Neural cell (in vitro differentiated cells): ENCODE measurements at regions not wholly inside any gene's neighbourhood (a gene's known extent, or its start where the extent isn't known, plus 50 kb on each side); places are given as distances from the start of the nearest gene placed in this dataset.

Experiments used
- H2AFZ ChIP-seq: fragments of 200-600, 300-800 bp; sonication (generic), shearing (Covaris generic); 2 replicates; pipeline ENCODE4 v1.6.0; 2014; ENCODE audit warnings: low read depth, mild to moderate bottlenecking, antibody characterized with exemption, low read length, moderate library complexity
- H3F3A ChIP-seq: fragments of 200-600 bp; shearing (Covaris generic); 2 replicates; pipeline ENCODE4 v1.6.1; 2016; ENCODE audit warnings: mild to moderate bottlenecking, moderate library complexity, mixed read lengths, antibody characterized with exemption, low read length; ENCODE audit not compliant: insufficient read depth, poor library complexity, severe bottlenecking
- H3K27ac ChIP-seq: fragments of 200-600, 300-800 bp; sonication (generic), shearing (Covaris generic); 2 replicates; pipeline ENCODE4 v1.5.1; 2014; ENCODE audit warnings: mild to moderate bottlenecking, low read length, moderate library complexity
- H3K27me3 ChIP-seq: fragments of 300-800, 200-600 bp; sonication (generic), shearing (Covaris generic); 2 replicates; pipeline ENCODE4 v1.6.0; 2014; ENCODE audit warnings: mild to moderate bottlenecking, low read depth, low read length, moderate library complexity; ENCODE audit not compliant: insufficient read depth
- H3K36me3 ChIP-seq: fragments of 300-800, 200-600 bp; sonication (generic), shearing (Covaris generic); 2 replicates; pipeline ENCODE4 v1.5.1; 2014; ENCODE audit warnings: mild to moderate bottlenecking, antibody characterized with exemption, low read length, moderate library complexity; ENCODE audit not compliant: insufficient read depth
- H3K4me2 ChIP-seq: fragments of 300-800, 200-600 bp; sonication (generic), shearing (Covaris generic); 2 replicates; pipeline ENCODE4 v1.6.0; 2014; ENCODE audit warnings: mild to moderate bottlenecking, low read length
- H3K4me3 ChIP-seq: fragments of 300-800, 200-600 bp; sonication (generic), shearing (Covaris generic); 2 replicates; pipeline ENCODE4 v1.5.1; 2014; ENCODE audit warnings: mild to moderate bottlenecking, low read length, moderate library complexity
- H3K79me2 ChIP-seq: fragments of 200-600 bp; shearing (Covaris generic); replicated peaks from 2 replicates; pipeline ENCODE4 v1.6.0; 2014; ENCODE audit warnings: mild to moderate bottlenecking, low read length, moderate library complexity; ENCODE audit not compliant: insufficient read depth
- H3K9ac ChIP-seq: fragments of 300-800, 200-600 bp; sonication (generic), shearing (Covaris generic); 2 replicates; pipeline ENCODE4 v1.6.1; 2016; ENCODE audit warnings: mild to moderate bottlenecking, low read length, mixed read lengths
- H3K9me2 ChIP-seq: fragments of 200-600 bp; shearing (Covaris generic); 2 replicates; pipeline ENCODE4 v1.6.1; 2016; ENCODE audit warnings: mild to moderate bottlenecking, low read length, mixed read lengths; ENCODE audit not compliant: insufficient read depth
- H3K9me3 ChIP-seq: fragments of 200-600, 300-800 bp; sonication (generic), shearing (Covaris generic); 2 replicates; pipeline ENCODE4 v1.6.1; 2016; ENCODE audit warnings: mild to moderate bottlenecking, mixed run types, low read length, moderate library complexity, mixed read lengths
- H4K20me1 ChIP-seq: fragments of 200-600 bp; shearing (Covaris generic); 2 replicates; pipeline ENCODE4 v1.6.1; 2016; ENCODE audit warnings: mild to moderate bottlenecking, mixed run types; ENCODE audit not compliant: insufficient read depth
- CTCF ChIP-seq: fragments of 450-650 bp; IDR thresholded peaks from 2 replicates; pipeline ENCODE4 v1.5.1; 2014; ENCODE audit warnings: antibody characterized with exemption, mild to moderate bottlenecking, moderate library complexity; ENCODE audit not compliant: poor library complexity, severe bottlenecking
- EP300 ChIP-seq: fragments of 450-650 bp; conservative IDR thresholded peaks from 2 replicates; pipeline ENCODE4 v1.6.1; 2014; ENCODE audit warnings: antibody characterized with exemption, mild to moderate bottlenecking, moderate library complexity; ENCODE audit not compliant: poor library complexity, severe bottlenecking
- EZH2 ChIP-seq: fragments of 200-600, 300-800 bp; shearing (Covaris generic), sonication (generic); IDR thresholded peaks from 2 replicates; pipeline ENCODE4 v1.6.1; 2014; ENCODE audit warnings: antibody characterized with exemption, low read length, borderline replicate concordance, mild to moderate bottlenecking; ENCODE audit not compliant: insufficient read depth, poor library complexity, severe bottlenecking
- MXI1 ChIP-seq: fragments of 450-650 bp; conservative IDR thresholded peaks from 2 replicates; pipeline ENCODE4 v1.6.1; 2014; ENCODE audit warnings: antibody characterized with exemption, mild to moderate bottlenecking; ENCODE audit not compliant: poor library complexity, severe bottlenecking
- POLR2AphosphoS5 ChIP-seq: IDR thresholded peaks from 2 replicates; pipeline ENCODE4 v1.6.1; 2012
- RAD21 ChIP-seq: fragments of 450-650 bp; conservative IDR thresholded peaks from 2 replicates; pipeline ENCODE4 v1.6.1; 2014; ENCODE audit warnings: antibody characterized with exemption, mild to moderate bottlenecking, moderate library complexity
- REST ChIP-seq: IDR thresholded peaks from 2 replicates; pipeline ENCODE4 v1.6.1; 2012; ENCODE audit warnings: borderline replicate concordance
- SMC3 ChIP-seq: fragments of 450-650 bp; conservative IDR thresholded peaks from 2 replicates; pipeline ENCODE4 v1.6.1; 2014; ENCODE audit warnings: antibody characterized with exemption, mild to moderate bottlenecking, moderate library complexity; ENCODE audit not compliant: poor library complexity
- TAF1 ChIP-seq: IDR thresholded peaks from 2 replicates; pipeline ENCODE4 v1.6.1; 2012; ENCODE audit warnings: low read depth

GRCh38 chr11:80338231-80338630 is 897.4 kb upstream of the TENM4 start:
- Histone ChIP-seq H3K36me3 (no peaks in the 10 kb centered on the region), H3K27ac (no peak overlapping the region), H4K20me1 (no peaks in the 10 kb centered on the region), H3K9ac (no peak overlapping the region), H3K79me2 (no peaks in the 10 kb centered on the region), H3K27me3 (no peaks in the 10 kb centered on the region), H3K9me3 (no peaks in the 10 kb centered on the region), H3F3A (no peaks in the 10 kb centered on the region), H3K4me2 (no peak overlapping the region), H3K4me3 (no peak overlapping the region), H3K9me2 (no peaks in the 10 kb centered on the region), H2AFZ (no peak overlapping the region)
- no peak for TF ChIP-seq EP300
- no peak for TF ChIP-seq EZH2
- no peak for TF ChIP-seq MXI1
- no peak for TF ChIP-seq TAF1
- TF ChIP-seq POLR2AphosphoS5 = no peak
- TF ChIP-seq SMC3 = no peak
- TF ChIP-seq REST = no peak
- TF ChIP-seq CTCF = no peak
- no peak for TF ChIP-seq RAD21

- no peaks in the 10 kb centered on the region for H3K27me3 ChIP-seq
- H3K79me2 ChIP-seq = no peaks in the 10 kb centered on the region
- H3K4me2 ChIP-seq = no peak overlapping the region
- no peaks in the 10 kb centered on the region for H3K9me3 ChIP-seq
- no peaks in the 10 kb centered on the region for H4K20me1 ChIP-seq
- no peak overlapping the region for H2AFZ ChIP-seq
- TF ChIP-seq SMC3 (no peak), POLR2AphosphoS5 (no peak)
- no peaks in the 10 kb centered on the region for H3K9me2 ChIP-seq
- H3F3A ChIP-seq = no peaks in the 10 kb centered on the region
- H3K9ac ChIP-seq = no peak overlapping the region
- no peaks in the 10 kb centered on the region for H3K36me3 ChIP-seq
- no peak overlapping the region for H3K27ac ChIP-seq
- H3K4me3 ChIP-seq = no peak overlapping the region
These were observed 890.9 kb upstream of the TENM4 start for GRCh38 chr11:80331694-80332093.

- no peaks in the 10 kb centered on the region for H4K20me1 ChIP-seq
- H3K27ac ChIP-seq = no peak overlapping the region
- no peak overlapping the region for H3K4me3 ChIP-seq
- no peak overlapping the region for H3K9ac ChIP-seq
- TF ChIP-seq CTCF (no peak), RAD21 (no peak), EP300 (no peak), SMC3 (no peak)
- H3K4me2 ChIP-seq = no peak overlapping the region
- no peaks in the 10 kb centered on the region for H3F3A ChIP-seq
- no peaks in the 10 kb centered on the region for H3K9me3 ChIP-seq
- H2AFZ ChIP-seq = no peak overlapping the region
- no peaks in the 10 kb centered on the region for H3K27me3 ChIP-seq
- H3K9me2 ChIP-seq = no peaks in the 10 kb centered on the region
- H3K36me3 ChIP-seq = no peaks in the 10 kb centered on the region
- no peaks in the 10 kb centered on the region for H3K79me2 ChIP-seq
These were observed 889.4 kb upstream of the TENM4 start for GRCh38 chr11:80330264-80330663.
